ENCODE measurements at regions not wholly inside any gene's neighbourhood (a gene's known extent, or its start where the extent isn't known, plus 50 kb on each side); places are given as distances from the start of the nearest gene placed in this dataset.

GRCh38 chr16:86121374-86122010 is 222.5 kb downstream of the IRF8 start:
- DNase-seq, result no peak

- no peak for DNase-seq
These were observed 223.8 kb downstream of the IRF8 start for GRCh38 chr16:86122681-86123342.

GRCh38 chr16:86124321-86124720 is 225.4 kb downstream of the IRF8 start:
- DNase-seq, result no peak

GRCh38 chr16:86126891-86127290 is 227.9 kb downstream of the IRF8 start:
- no peak for DNase-seq

- DNase-seq, result no peak
These were observed 228.4 kb downstream of the IRF8 start for GRCh38 chr16:86127366-86127765.

- DNase-seq, result no peak
These were observed 229.3 kb downstream of the IRF8 start for GRCh38 chr16:86128246-86128645.

- DNase-seq, result no peak
These were observed 230.6 kb downstream of the IRF8 start for GRCh38 chr16:86129541-86129940.

- DNase-seq, result no peak
These were observed 234.4 kb downstream of the IRF8 start for GRCh38 chr16:86133377-86133776.

GRCh38 chr16:86133847-86134375 is 234.9 kb downstream of the IRF8 start:
- no peak for DNase-seq

GRCh38 chr16:86134802-86135461 is 236.0 kb downstream of the IRF8 start:
- DNase-seq, result no peak

- no peak for DNase-seq
These were observed 238.4 kb downstream of the IRF8 start for GRCh38 chr16:86137359-86137758.

GRCh38 chr16:86138121-86139085 is 239.4 kb downstream of the IRF8 start:
- no peak for DNase-seq

- DNase-seq, result no peak
These were observed 243.9 kb downstream of the IRF8 start for GRCh38 chr16:86142801-86143236.

GRCh38 chr16:86143666-86144065 is 244.7 kb downstream of the IRF8 start:
- no peak for DNase-seq

GRCh38 chr16:86145669-86146068 is 246.7 kb downstream of the IRF8 start:
- no peak for DNase-seq

- no peak for DNase-seq
These were observed 251.8 kb downstream of the IRF8 start for GRCh38 chr16:86150641-86151238.

GRCh38 chr16:86151239-86151851 is 252.4 kb downstream of the IRF8 start:
- no peak for DNase-seq

GRCh38 chr16:86156155-86156554 is 257.2 kb downstream of the IRF8 start:
- DNase-seq, result no peak

GRCh38 chr16:86157616-86158247 is 258.8 kb downstream of the IRF8 start:
- no peak for DNase-seq

- DNase-seq, result no peak
These were observed 259.9 kb downstream of the IRF8 start for GRCh38 chr16:86158688-86159360.

GRCh38 chr16:86165479-86165878 is 266.5 kb downstream of the IRF8 start:
- DNase-seq, result no peak

All from activated naive CD4-positive, alpha-beta T cell treated with anti-CD3 and anti-CD28 coated beads, Interleukin-2, amount 50 U/mL, for 16 hours (primary cell).